HCT116 (cell line): ENCODE measurements at regions not wholly inside any gene's neighbourhood (a gene's known extent, or its start where the extent isn't known, plus 50 kb on each side); places are given as distances from the start of the nearest gene placed in this dataset.

Experiments used
- CEBPB ChIP-seq: IDR thresholded peaks from 2 replicates; pipeline ENCODE4 v1.6.1; 2012; ENCODE audit warnings: low read depth
- CTCF ChIP-seq, 3 experiments: fragments of 200-600 bp in 1 of 3; sonication (generic) in 1 of 3; IDR thresholded peaks in 2 of 3; conservative IDR thresholded peaks in 1 of 3; 2 replicates each; pipeline ENCODE4 v1.5.1; 2012 to 2017; ENCODE audit warnings: low read depth in 2 of 3, low read length in 2 of 3, antibody characterized with exemption in 1 of 3, borderline replicate concordance in 1 of 3, control low read depth in 1 of 3, mild to moderate bottlenecking in 1 of 3, mixed read lengths in 1 of 3, mixed run types in 1 of 3, moderate library complexity in 1 of 3; ENCODE audit not compliant: insufficient read depth in 1 of 3
- EZH2 ChIP-seq: fragments of 200-600 bp; sonication (generic); IDR thresholded peaks from 2 replicates; pipeline ENCODE4 v1.6.1; 2017; ENCODE audit warnings: antibody characterized with exemption, mixed run types
- POLR2A ChIP-seq: IDR thresholded peaks from 2 replicates; pipeline ENCODE4 v1.7.0; 2011; ENCODE audit warnings: borderline replicate concordance; ENCODE audit not compliant: insufficient read depth, insufficient read length; ENCODE audit errors: extremely low read depth
- POLR2AphosphoS5 ChIP-seq: IDR thresholded peaks from 2 replicates; pipeline ENCODE4 v1.6.1; 2011; ENCODE audit warnings: mild to moderate bottlenecking, low read depth, low read length, moderate library complexity
- TCF7L2 ChIP-seq: IDR thresholded peaks from 2 replicates; pipeline ENCODE4 v1.7.0; 2011; ENCODE audit warnings: borderline replicate concordance, inconsistent platforms; ENCODE audit not compliant: insufficient read depth, insufficient read length; ENCODE audit errors: extremely low read depth
- YY1 ChIP-seq: IDR thresholded peaks from 2 replicates; pipeline ENCODE4 v1.6.1; 2011; ENCODE audit warnings: low read length, low read depth, moderate library complexity, mild to moderate bottlenecking; ENCODE audit not compliant: insufficient replicate concordance; ENCODE audit errors: extremely low read depth
- ZFX ChIP-seq: fragments of 450-650 bp; IDR thresholded peaks from 2 replicates; pipeline ENCODE4 v1.6.1; 2017
- ZNF274 ChIP-seq: fragments of 200-500 bp; sonication (Bioruptor generic); IDR thresholded peaks from 2 replicates; pipeline ENCODE4 v1.6.1; 2014; ENCODE audit warnings: mild to moderate bottlenecking, low read depth, low read length, inconsistent platforms
- TF ChIP-seq, protein P1 (sequence below): IDR thresholded peaks from 2 replicates; pipeline ENCODE4 v1.6.1; 2012

- TF ChIP-seq CTCF (IDR thresholded peaks at IDR 0.05 in 2 of 3, conservative IDR thresholded peaks at IDR 0.05 in 1 of 3; ENCODE audit: borderline replicate concordance in 1 of 3, insufficient read depth in 1 of 3, low read depth in 2 of 3, low read length in 2 of 3) (no peak), EZH2 (no peak), POLR2AphosphoS5 (no peak), ZFX (no peak), POLR2A (no peak), YY1 (no peak), CEBPB (no peak), ZNF274 (no peak), TCF7L2 (no peak)
- TF ChIP-seq, protein P1, sequence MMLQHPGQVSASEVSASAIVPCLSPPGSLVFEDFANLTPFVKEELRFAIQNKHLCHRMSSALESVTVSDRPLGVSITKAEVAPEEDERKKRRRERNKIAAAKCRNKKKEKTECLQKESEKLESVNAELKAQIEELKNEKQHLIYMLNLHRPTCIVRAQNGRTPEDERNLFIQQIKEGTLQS, result no peak
Measured at GRCh38 chr10:63723320-63723719, 202.1 kb downstream of the REEP3 start.
